Caco-2 (cell line): ENCODE measurements at regions not wholly inside any gene's neighbourhood (a gene's known extent, or its start where the extent isn't known, plus 50 kb on each side); places are given as distances from the start of the nearest gene placed in this dataset.
A peak's percentile ranks its signal among the peaks of the same experiment; 100 is the strongest.

ENCODE experiments used
- BruUV-seq: library from RNA; stranded (reverse); fragments of 400-500 nt; replicated peaks from 2 replicates; lab custom pipeline; 2021; lab: Mats Ljungman, UMichigan
- CTCF ChIA-PET: fragments of 300-600 bp; sonication (Branson Sonifier 250); formaldehyde crosslinking; loops from one replicate; lab custom pipeline; 2022; ENCODE audit warnings: antibody characterized with exemption; lab: Charles Lee
- POLR2A ChIA-PET: fragments of 300-600 bp; sonication (Branson Sonifier 250); formaldehyde crosslinking; loops from one replicate; lab custom pipeline; 2022; ENCODE audit warnings: antibody characterized with exemption; lab: Charles Lee
- DNase-seq, 2 experiments: peaks; one replicate each; pipeline versions ENCODE4 v3.0.0 to v3.0.0-alpha.2; 2020 to 2022
- H3K27me3 ChIP-seq: replicated peaks from 2 replicates; pipeline ENCODE4 v1.6.0; 2011; ENCODE audit warnings: low read length; ENCODE audit not compliant: control insufficient read depth, insufficient read depth
- H3K36me3 ChIP-seq: 2 replicates; pipeline ENCODE4 v1.5.1; 2011; ENCODE audit warnings: low read length; ENCODE audit not compliant: control insufficient read depth, insufficient read depth
- H3K4me1 ChIP-seq: fragments of 250-450 bp; sonication (Bioruptor Pico); 2 replicates; pipeline ENCODE4 v1.5.1; 2020; ENCODE audit warnings: mild to moderate bottlenecking
- H3K4me3 ChIP-seq: 2 replicates; pipeline ENCODE4 v1.5.1; 2011; ENCODE audit warnings: low read depth, mild to moderate bottlenecking, control low read depth, low read length
- H3K9me3 ChIP-seq: fragments of 250-450 bp; sonication (Bioruptor Pico); 2 replicates; pipeline ENCODE4 v1.5.1; 2020; ENCODE audit warnings: mild to moderate bottlenecking, moderate library complexity
- H3K27ac Mint-ChIP-seq: one replicate; pipeline ENCODE4 v1.8.0; 2022; ENCODE audit warnings: mixed read lengths; ENCODE audit not compliant: unreplicated experiment
- H3K27me3 Mint-ChIP-seq: one replicate; pipeline ENCODE4 v1.8.0; 2022; ENCODE audit warnings: mixed read lengths; ENCODE audit not compliant: insufficient read depth, unreplicated experiment
- H3K36me3 Mint-ChIP-seq: one replicate; pipeline ENCODE4 v1.8.0; 2022; ENCODE audit warnings: mild to moderate bottlenecking, mixed read lengths; ENCODE audit not compliant: insufficient read depth, unreplicated experiment
- H3K4me1 Mint-ChIP-seq: one replicate; pipeline ENCODE4 v1.8.0; 2022; ENCODE audit warnings: low read depth, mixed read lengths; ENCODE audit not compliant: unreplicated experiment
- H3K4me3 Mint-ChIP-seq: one replicate; pipeline ENCODE4 v1.8.0; 2022; ENCODE audit warnings: mild to moderate bottlenecking, moderate library complexity, mixed read lengths; ENCODE audit not compliant: unreplicated experiment
- H3K9me3 Mint-ChIP-seq: one replicate; pipeline ENCODE4 v1.8.0; 2022; ENCODE audit warnings: mixed read lengths; ENCODE audit not compliant: unreplicated experiment
- intact Hi-C: fragments of 100-400 bp; cut with micrococcal nuclease; formaldehyde crosslinking; loops from one replicate; pipeline ENCODE4 v1.10.0; 2022; ENCODE audit not compliant: unreplicated experiment
- TF ChIP-seq, protein P1 (sequence below), 2 experiments: fragments of 200-600 bp in 1 of 2; IDR thresholded peaks; 1 replicate in 1 of 2; 2 replicates in 1 of 2; pipeline versions ENCODE4 v1.5.1 to v1.8.0; 2011 to 2022; ENCODE audit warnings: antibody characterized with exemption in 1 of 2, control low read depth in 1 of 2, inconsistent platforms in 1 of 2, low read depth in 1 of 2, low read length in 1 of 2, mild to moderate bottlenecking in 1 of 2, moderate library complexity in 1 of 2; ENCODE audit not compliant: insufficient read depth in 1 of 2, severe bottlenecking in 1 of 2, unreplicated experiment in 1 of 2

DNA sequence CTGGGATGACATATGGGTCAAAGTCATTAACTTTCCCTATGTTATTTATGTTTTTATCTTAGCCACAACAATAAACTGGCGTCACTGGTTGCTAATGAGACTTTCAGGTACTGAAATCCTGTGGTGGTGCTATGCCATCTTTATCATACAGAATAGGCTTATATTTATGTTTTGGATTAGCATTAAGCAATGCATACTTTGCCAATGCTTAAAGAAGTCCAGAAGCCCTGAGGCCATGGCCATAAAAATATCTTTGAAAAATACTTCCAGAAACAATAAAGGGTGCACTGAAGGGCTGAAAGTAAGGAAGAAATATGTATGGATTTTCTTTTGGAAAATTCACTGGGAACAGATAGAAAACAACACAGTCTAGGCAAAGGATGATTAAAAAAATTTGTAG, 304.6 kb upstream of the SLC10A2 start:
- no TSS peak for BruUV-seq
- TF ChIP-seq, protein P1, sequence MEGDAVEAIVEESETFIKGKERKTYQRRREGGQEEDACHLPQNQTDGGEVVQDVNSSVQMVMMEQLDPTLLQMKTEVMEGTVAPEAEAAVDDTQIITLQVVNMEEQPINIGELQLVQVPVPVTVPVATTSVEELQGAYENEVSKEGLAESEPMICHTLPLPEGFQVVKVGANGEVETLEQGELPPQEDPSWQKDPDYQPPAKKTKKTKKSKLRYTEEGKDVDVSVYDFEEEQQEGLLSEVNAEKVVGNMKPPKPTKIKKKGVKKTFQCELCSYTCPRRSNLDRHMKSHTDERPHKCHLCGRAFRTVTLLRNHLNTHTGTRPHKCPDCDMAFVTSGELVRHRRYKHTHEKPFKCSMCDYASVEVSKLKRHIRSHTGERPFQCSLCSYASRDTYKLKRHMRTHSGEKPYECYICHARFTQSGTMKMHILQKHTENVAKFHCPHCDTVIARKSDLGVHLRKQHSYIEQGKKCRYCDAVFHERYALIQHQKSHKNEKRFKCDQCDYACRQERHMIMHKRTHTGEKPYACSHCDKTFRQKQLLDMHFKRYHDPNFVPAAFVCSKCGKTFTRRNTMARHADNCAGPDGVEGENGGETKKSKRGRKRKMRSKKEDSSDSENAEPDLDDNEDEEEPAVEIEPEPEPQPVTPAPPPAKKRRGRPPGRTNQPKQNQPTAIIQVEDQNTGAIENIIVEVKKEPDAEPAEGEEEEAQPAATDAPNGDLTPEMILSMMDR (IDR thresholded peaks at IDR 0.05; ENCODE audit: insufficient read depth in 1 of 2, low read depth in 1 of 2, low read length in 1 of 2, severe bottlenecking in 1 of 2, unreplicated experiment in 1 of 2), result no peak
- ChIA-PET CTCF (no interaction called here), POLR2A (no interaction called here)
- peaks cover 6% of the 10 kb centered on the region for H3K4me1 Mint-ChIP-seq
- no peaks in the 10 kb centered on the region for H3K27me3 Mint-ChIP-seq
- no peak overlapping the region for H3K27ac Mint-ChIP-seq
- H3K4me3 Mint-ChIP-seq, result no peak overlapping the region
- H3K9me3 Mint-ChIP-seq, result no peaks in the 10 kb centered on the region
- intact Hi-C loops, result no loop called here
- H3K27me3 ChIP-seq, result no peaks in the 10 kb centered on the region
- H3K9me3 ChIP-seq, result no peaks in the 10 kb centered on the region
- H3K4me3 ChIP-seq, result no peak overlapping the region
- no peaks in the 10 kb centered on the region for H3K36me3 Mint-ChIP-seq
- 0 out of 2 replicates have a peak, but pooled peaks cover 3% of the 10 kb centered on the region for H3K4me1 ChIP-seq
- no peak for DNase-seq
- no peaks in the 10 kb centered on the region for H3K36me3 ChIP-seq

DNA sequence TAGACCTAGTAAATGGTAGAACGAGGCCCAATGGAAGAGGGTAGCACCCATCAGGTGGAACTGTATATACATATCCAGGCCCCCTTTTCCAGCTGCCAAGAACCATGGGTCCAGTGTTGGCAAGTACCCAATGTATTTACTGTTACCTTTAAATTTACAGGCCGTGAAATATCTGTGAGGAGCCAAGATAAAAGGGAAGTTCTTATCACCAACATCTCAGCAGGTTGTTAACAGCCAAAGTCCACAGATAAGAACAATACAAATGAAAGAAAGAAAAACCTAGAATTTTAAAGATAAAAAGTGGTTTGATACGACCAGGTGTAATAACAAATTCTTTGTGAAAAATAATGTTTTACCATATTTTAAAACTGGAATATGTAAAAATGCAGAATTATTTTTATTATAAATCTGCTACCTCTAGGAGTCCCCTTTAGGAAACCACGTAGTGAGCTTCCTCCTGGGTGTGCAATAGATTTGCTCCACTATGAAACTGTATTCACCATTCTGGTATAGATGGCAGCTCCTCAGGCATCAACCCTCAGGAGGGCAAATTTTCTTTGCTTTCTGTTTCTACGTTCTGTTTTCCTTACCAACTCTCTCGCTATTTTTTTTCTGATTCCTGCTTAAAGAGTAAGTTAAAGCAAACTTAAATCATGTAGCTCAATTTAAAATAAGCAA, 292.2 kb upstream of the SLC10A2 start:
- Mint-ChIP-seq H3K4me1 (peaks cover 13% of the 10 kb centered on the region), H3K9me3 (peaks cover 28% of the 10 kb centered on the region), H3K27ac (no peak overlapping the region), H3K36me3 (no peaks in the 10 kb centered on the region), H3K4me3 (peak overlapping the region; percentile 37), H3K27me3 (no peaks in the 10 kb centered on the region)
- Histone ChIP-seq H3K36me3 (no peaks in the 10 kb centered on the region), H3K4me3 (no peak overlapping the region), H3K4me1 (peaks cover 27% of the 10 kb centered on the region), H3K27me3 (no peaks in the 10 kb centered on the region), H3K9me3 (no peaks in the 10 kb centered on the region)
- POLR2A ChIA-PET, result no interaction called here
- TF ChIP-seq, protein P1 (IDR thresholded peaks at IDR 0.05; ENCODE audit: insufficient read depth in 1 of 2, low read depth in 1 of 2, low read length in 1 of 2, severe bottlenecking in 1 of 2, unreplicated experiment in 1 of 2), result no peak
- no TSS peak for BruUV-seq
- intact Hi-C loops, result loop anchor here (1.0 kb wide), 1 partner anchor 147 kb away; no protein-coding TSS in a partner anchor
- peak in 1 of 2 experiments; percentile 38 for DNase-seq
- CTCF ChIA-PET, result interaction anchor here (0.7 kb wide), 1 partner anchor 225 kb away, joined by 3 read pairs; no protein-coding TSS in a partner anchor

- no TSS peak for BruUV-seq
- Mint-ChIP-seq H3K4me3 (no peak overlapping the region), H3K4me1 (peaks cover 20% of the 10 kb centered on the region), H3K36me3 (no peaks in the 10 kb centered on the region), H3K27ac (no peak overlapping the region), H3K27me3 (no peaks in the 10 kb centered on the region), H3K9me3 (peaks cover 28% of the 10 kb centered on the region)
- H3K4me3 ChIP-seq, result no peak overlapping the region
- no peaks in the 10 kb centered on the region for H3K27me3 ChIP-seq
- H3K9me3 ChIP-seq, result no peaks in the 10 kb centered on the region
- ChIA-PET POLR2A (no interaction called here), CTCF (no interaction called here)
- no peak for DNase-seq
- H3K36me3 ChIP-seq, result no peaks in the 10 kb centered on the region
- peaks cover 30% of the 10 kb centered on the region for H3K4me1 ChIP-seq
- TF ChIP-seq, protein P1 (IDR thresholded peaks at IDR 0.05; ENCODE audit: insufficient read depth in 1 of 2, low read depth in 1 of 2, low read length in 1 of 2, severe bottlenecking in 1 of 2, unreplicated experiment in 1 of 2), result no peak
- intact Hi-C loops, result no loop called here
These were observed 290.1 kb upstream of the SLC10A2 start for GRCh38 chr13:103356226-103356864.
